Fibroblast of lung (primary cell): ENCODE measurements at regions not wholly inside any gene's neighbourhood (a gene's known extent, or its start where the extent isn't known, plus 50 kb on each side); places are given as distances from the start of the nearest gene placed in this dataset.

Experiments
- CTCF ChIP-seq, 2 donors: IDR thresholded peaks in 1 of 2; conservative IDR thresholded peaks in 1 of 2; 1 replicate in 1 of 2; 2 replicates in 1 of 2; pipeline ENCODE4 v1.5.1; 2011 to 2012; ENCODE audit warnings: low read length in 2 of 2, control low read depth in 1 of 2, inconsistent platforms in 1 of 2, low read depth in 1 of 2, mild to moderate bottlenecking in 1 of 2
- EZH2 ChIP-seq: IDR thresholded peaks from 2 replicates; pipeline ENCODE4 v1.5.1; 2012; ENCODE audit warnings: low read length, control low read depth, mild to moderate bottlenecking; ENCODE audit errors: missing control alignments

GRCh38 chr20:61099806-61100205, 152.3 kb upstream of the CDH4 start:
- TF ChIP-seq CTCF (conservative IDR thresholded peaks at IDR 0.05 in 1 of 2, IDR thresholded peaks at IDR 0.05 in 1 of 2; ENCODE audit: low read depth in 1 of 2, low read length in 2 of 2) (no peak), EZH2 (no peak)
